GM23248 (cell line): ENCODE measurements at regions not wholly inside any gene's neighbourhood (a gene's known extent, or its start where the extent isn't known, plus 50 kb on each side); places are given as distances from the start of the nearest gene placed in this dataset.

ENCODE experiments used
- EZH2 ChIP-seq: fragments of 200-600 bp; sonication (generic); IDR thresholded peaks from 2 replicates; pipeline ENCODE4 v1.6.1; 2018; ENCODE audit warnings: antibody characterized with exemption, mild to moderate bottlenecking; ENCODE audit not compliant: insufficient read depth, poor library complexity, severe bottlenecking
- EZH2phosphoT487 ChIP-seq: fragments of 200-600 bp; sonication (generic); IDR thresholded peaks from 2 replicates; pipeline ENCODE4 v1.6.1; 2018; ENCODE audit warnings: antibody characterized with exemption, moderate library complexity, mild to moderate bottlenecking, low read depth; ENCODE audit not compliant: insufficient read depth

DNA sequence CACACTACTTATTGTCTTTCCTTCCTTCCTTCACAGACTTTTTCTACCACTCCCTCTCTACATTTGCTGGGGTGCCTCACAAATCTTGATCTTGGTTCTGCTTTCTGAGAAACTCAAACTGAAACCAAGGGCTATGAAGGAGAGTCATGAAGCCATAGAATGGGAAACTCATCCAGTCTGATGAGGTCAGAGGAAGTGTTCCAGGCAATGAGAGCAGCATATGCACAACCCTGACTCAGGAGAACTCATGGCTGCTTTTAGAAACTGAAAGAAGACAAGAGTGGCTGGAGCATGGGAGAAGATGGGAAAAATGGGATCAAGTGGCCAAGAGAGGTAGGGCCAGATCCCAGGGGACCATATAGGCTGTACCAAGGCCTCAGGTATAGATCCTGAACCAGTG, 130.0 kb upstream of the TOX3 start:
- TF ChIP-seq EZH2 = no peak
- TF ChIP-seq EZH2phosphoT487 = no peak
